ENCODE measurements at regions not wholly inside any gene's neighbourhood (a gene's known extent, or its start where the extent isn't known, plus 50 kb on each side); places are given as distances from the start of the nearest gene placed in this dataset.

- TF ChIP-seq, protein P1, sequence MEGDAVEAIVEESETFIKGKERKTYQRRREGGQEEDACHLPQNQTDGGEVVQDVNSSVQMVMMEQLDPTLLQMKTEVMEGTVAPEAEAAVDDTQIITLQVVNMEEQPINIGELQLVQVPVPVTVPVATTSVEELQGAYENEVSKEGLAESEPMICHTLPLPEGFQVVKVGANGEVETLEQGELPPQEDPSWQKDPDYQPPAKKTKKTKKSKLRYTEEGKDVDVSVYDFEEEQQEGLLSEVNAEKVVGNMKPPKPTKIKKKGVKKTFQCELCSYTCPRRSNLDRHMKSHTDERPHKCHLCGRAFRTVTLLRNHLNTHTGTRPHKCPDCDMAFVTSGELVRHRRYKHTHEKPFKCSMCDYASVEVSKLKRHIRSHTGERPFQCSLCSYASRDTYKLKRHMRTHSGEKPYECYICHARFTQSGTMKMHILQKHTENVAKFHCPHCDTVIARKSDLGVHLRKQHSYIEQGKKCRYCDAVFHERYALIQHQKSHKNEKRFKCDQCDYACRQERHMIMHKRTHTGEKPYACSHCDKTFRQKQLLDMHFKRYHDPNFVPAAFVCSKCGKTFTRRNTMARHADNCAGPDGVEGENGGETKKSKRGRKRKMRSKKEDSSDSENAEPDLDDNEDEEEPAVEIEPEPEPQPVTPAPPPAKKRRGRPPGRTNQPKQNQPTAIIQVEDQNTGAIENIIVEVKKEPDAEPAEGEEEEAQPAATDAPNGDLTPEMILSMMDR (conservative IDR thresholded peaks at IDR 0.05; ENCODE audit: low read length): no peak
- no peak overlapping the region for H3K4me3 ChIP-seq (ENCODE audit: low read length)
- no peak for DNase-seq (ENCODE audit: low read depth)
These were observed 1198.9 kb upstream of the PCDH7 start for GRCh38 chr4:29521281-29521680.

- H3K4me3 ChIP-seq (ENCODE audit: low read length): no peak overlapping the region
- TF ChIP-seq, protein P1 (conservative IDR thresholded peaks at IDR 0.05; ENCODE audit: low read length): no peak
- no peak for DNase-seq (ENCODE audit: low read depth)
These were observed 1183.4 kb upstream of the PCDH7 start for GRCh38 chr4:29536745-29537144.

GRCh38 chr4:29538889-29539646 is 1181.1 kb upstream of the PCDH7 start:
- no peak for DNase-seq (ENCODE audit: low read depth)
- TF ChIP-seq, protein P1 (conservative IDR thresholded peaks at IDR 0.05; ENCODE audit: low read length): no peak
- H3K4me3 ChIP-seq (ENCODE audit: low read length): no peak overlapping the region

DNA sequence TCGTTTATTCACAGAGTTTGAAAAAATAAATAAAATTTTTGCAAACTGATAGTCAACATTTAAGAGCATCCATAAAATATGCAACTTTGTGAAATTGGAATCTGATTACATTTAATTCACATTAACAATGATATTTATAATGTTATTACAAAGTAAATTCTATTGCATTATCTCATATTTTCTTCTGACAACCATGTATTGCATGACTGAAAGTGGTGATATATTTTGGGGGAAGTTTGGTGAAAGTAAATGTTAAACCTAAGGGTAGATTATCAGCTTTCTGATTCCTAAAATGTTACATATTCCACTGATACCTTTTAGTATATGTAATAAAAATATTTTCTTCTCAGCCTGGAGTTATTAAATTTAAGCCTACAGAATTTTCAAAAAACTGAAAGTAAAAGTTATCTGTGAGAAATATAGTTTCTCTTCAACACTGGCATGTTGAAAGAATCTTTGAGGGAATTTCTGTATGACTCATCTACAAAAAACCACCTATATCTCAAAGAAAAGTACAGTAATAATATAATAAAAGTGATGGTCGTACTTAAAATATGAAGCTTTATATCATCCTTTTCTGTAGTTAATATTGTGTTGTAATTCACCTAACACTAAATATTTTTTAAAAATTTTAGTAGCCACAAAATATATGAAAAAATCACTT is 1179.6 kb upstream of the PCDH7 start:
- no peak overlapping the region for H3K4me3 ChIP-seq (ENCODE audit: low read length)
- DNase-seq (ENCODE audit: low read depth): no peak
- TF ChIP-seq, protein P1 (conservative IDR thresholded peaks at IDR 0.05; ENCODE audit: low read length): no peak

GRCh38 chr4:29541757-29542156 is 1178.4 kb upstream of the PCDH7 start:
- no peak for DNase-seq (ENCODE audit: low read depth)
- H3K4me3 ChIP-seq (ENCODE audit: low read length): no peak overlapping the region
- TF ChIP-seq, protein P1 (conservative IDR thresholded peaks at IDR 0.05; ENCODE audit: low read length): no peak

GRCh38 chr4:29549342-29549741 is 1170.8 kb upstream of the PCDH7 start:
- no peak for DNase-seq (ENCODE audit: low read depth)
- H3K4me3 ChIP-seq (ENCODE audit: low read length): no peak overlapping the region
- TF ChIP-seq, protein P1 (conservative IDR thresholded peaks at IDR 0.05; ENCODE audit: low read length): no peak

GRCh38 chr4:29551821-29552220 is 1168.3 kb upstream of the PCDH7 start:
- H3K4me3 ChIP-seq (ENCODE audit: low read length): no peak overlapping the region
- TF ChIP-seq, protein P1 (conservative IDR thresholded peaks at IDR 0.05; ENCODE audit: low read length): no peak
- DNase-seq (ENCODE audit: low read depth): no peak

Measured in AG10803 (cell line).